Esophagus squamous epithelium (tissue), 4 donors: ENCODE measurements at regions not wholly inside any gene's neighbourhood (a gene's known extent, or its start where the extent isn't known, plus 50 kb on each side); places are given as distances from the start of the nearest gene placed in this dataset.

Experiments used
- CTCF ChIP-seq, 6 experiments: fragments of 450-650 bp in 4 of 6; fragments of 200-600 bp in 2 of 6; sonication (generic) in 2 of 6; IDR thresholded peaks; one replicate each; pipeline ENCODE4 v1.5.1; 2016 to 2019; ENCODE audit warnings: antibody characterized with exemption in 6 of 6, mild to moderate bottlenecking in 4 of 6, moderate library complexity in 4 of 6
- POLR2A ChIP-seq, 4 donors: fragments of 450-650 bp; IDR thresholded peaks; one replicate each; pipeline ENCODE4 v1.6.1; 2017; ENCODE audit warnings: antibody characterized with exemption in 4 of 4, mild to moderate bottlenecking in 4 of 4, moderate library complexity in 3 of 4

- TF ChIP-seq CTCF (IDR thresholded peaks at IDR 0.05) (no peak), POLR2A (IDR thresholded peaks at IDR 0.05) (no peak)
Measured at GRCh38 chr5:135669416-135669815, 90.6 kb upstream of the CXCL14 start.
